H9 (cell line): ENCODE measurements at regions not wholly inside any gene's neighbourhood (a gene's known extent, or its start where the extent isn't known, plus 50 kb on each side); places are given as distances from the start of the nearest gene placed in this dataset.

Experiments used
- DNase-seq: peaks from one replicate; pipeline ENCODE4 v3.0.0-alpha.2; 2017
- H2AFZ ChIP-seq: one replicate; pipeline ENCODE4 v1.6.1; 2013; ENCODE audit warnings: mild to moderate bottlenecking, low read length, control low read depth, moderate library complexity
- H2AK5ac ChIP-seq: 2 replicates; pipeline ENCODE4 v1.6.1; 2013; ENCODE audit warnings: low read length, control low read depth, mixed read lengths; ENCODE audit not compliant: insufficient read length
- H2BK120ac ChIP-seq: one replicate; pipeline ENCODE4 v1.6.1; 2013; ENCODE audit warnings: low read depth, mild to moderate bottlenecking, low read length, control low read depth, inconsistent platforms; ENCODE audit not compliant: poor library complexity, severe bottlenecking
- H2BK12ac ChIP-seq: 2 replicates; pipeline ENCODE4 v1.6.1; 2013; ENCODE audit warnings: low read length, control low read depth, mixed read lengths, low read depth; ENCODE audit not compliant: insufficient read length
- H2BK15ac ChIP-seq: 2 replicates; pipeline ENCODE4 v1.6.1; 2013; ENCODE audit warnings: low read depth, low read length, control low read depth
- H2BK20ac ChIP-seq: one replicate; pipeline ENCODE4 v1.6.1; 2013; ENCODE audit warnings: low read depth, mild to moderate bottlenecking, low read length, control low read depth, inconsistent platforms; ENCODE audit not compliant: poor library complexity, severe bottlenecking
- H2BK5ac ChIP-seq: 2 replicates; pipeline ENCODE4 v1.6.1; 2013; ENCODE audit warnings: low read length, control low read depth, mixed read lengths; ENCODE audit not compliant: insufficient read length
- H3K14ac ChIP-seq: 2 replicates; pipeline ENCODE4 v1.6.1; 2013; ENCODE audit warnings: low read length, control low read depth; ENCODE audit not compliant: insufficient read depth
- H3K18ac ChIP-seq: 2 replicates; pipeline ENCODE4 v1.6.1; 2013; ENCODE audit warnings: low read depth, mild to moderate bottlenecking, mixed read lengths, low read length, control low read depth; ENCODE audit not compliant: insufficient read length
- H3K23ac ChIP-seq: 2 replicates; pipeline ENCODE4 v1.6.1; 2013; ENCODE audit warnings: low read length, control low read depth, mixed read lengths, low read depth; ENCODE audit not compliant: insufficient read length
- H3K23me2 ChIP-seq: 2 replicates; pipeline ENCODE4 v1.6.1; 2013; ENCODE audit warnings: low read depth, mild to moderate bottlenecking, mixed read lengths, low read length, control low read depth; ENCODE audit not compliant: insufficient read length, poor library complexity, severe bottlenecking
- H3K27ac ChIP-seq: 2 replicates; pipeline ENCODE4 v1.5.1; 2013; ENCODE audit warnings: low read length, control low read depth, mixed read lengths, low read depth; ENCODE audit not compliant: insufficient read length
- H3K27me3 ChIP-seq: 2 replicates; pipeline ENCODE4 v1.6.1; 2013; ENCODE audit warnings: low read length, control low read depth, inconsistent platforms; ENCODE audit not compliant: insufficient read depth
- H3K4ac ChIP-seq: 2 replicates; pipeline ENCODE4 v1.6.1; 2013; ENCODE audit warnings: low read depth, mild to moderate bottlenecking, control low read depth, inconsistent platforms, low read length, moderate library complexity
- H3K4me1 ChIP-seq: 2 replicates; pipeline ENCODE4 v1.6.1; 2013; ENCODE audit warnings: low read length, control low read depth, inconsistent platforms; ENCODE audit not compliant: insufficient read depth
- H3K4me2 ChIP-seq: 2 replicates; pipeline ENCODE4 v1.6.1; 2013; ENCODE audit warnings: low read length, control low read depth, mixed read lengths; ENCODE audit not compliant: insufficient read length, insufficient read depth
- H3K56ac ChIP-seq: 2 replicates; pipeline ENCODE4 v1.6.1; 2013; ENCODE audit warnings: low read depth, mild to moderate bottlenecking, mixed read lengths, low read length, control low read depth; ENCODE audit not compliant: insufficient read length
- H3K79me1 ChIP-seq: 2 replicates; pipeline ENCODE4 v1.6.1; 2013; ENCODE audit warnings: low read depth, mild to moderate bottlenecking, moderate library complexity, low read length, control low read depth, inconsistent platforms; ENCODE audit not compliant: insufficient read depth, poor library complexity, severe bottlenecking
- H3K79me2 ChIP-seq: 2 replicates; pipeline ENCODE4 v1.6.1; 2013; ENCODE audit warnings: low read length, control low read depth, inconsistent platforms; ENCODE audit not compliant: insufficient read depth
- H3K9ac ChIP-seq: 2 replicates; pipeline ENCODE4 v1.6.1; 2013; ENCODE audit warnings: low read length, control low read depth, mixed read lengths; ENCODE audit not compliant: insufficient read length; ENCODE audit errors: extremely low read depth
- H3K9me3 ChIP-seq: one replicate; pipeline ENCODE4 v1.6.1; 2013; ENCODE audit warnings: low read depth, low read length, inconsistent platforms; ENCODE audit not compliant: control insufficient read depth
- H3T11ph ChIP-seq: one replicate; pipeline ENCODE4 v1.6.1; 2013; ENCODE audit warnings: mild to moderate bottlenecking, low read length, control low read depth, inconsistent platforms
- H4K20me1 ChIP-seq: one replicate; pipeline ENCODE4 v1.6.1; 2013; ENCODE audit not compliant: control insufficient read depth, insufficient read length, insufficient read depth
- H4K5ac ChIP-seq: 2 replicates; pipeline ENCODE4 v1.6.1; 2013; ENCODE audit warnings: low read depth, mild to moderate bottlenecking, mixed read lengths, low read length, control low read depth; ENCODE audit not compliant: insufficient read length
- H4K8ac ChIP-seq: replicated peaks from 2 replicates; pipeline ENCODE4 v1.6.1; 2013; ENCODE audit warnings: low read length, control low read depth, mixed read lengths, low read depth; ENCODE audit not compliant: insufficient read length
- H4K91ac ChIP-seq: 2 replicates; pipeline ENCODE4 v1.6.1; 2013; ENCODE audit warnings: low read depth, mild to moderate bottlenecking, moderate library complexity, mixed read lengths, low read length, control low read depth; ENCODE audit not compliant: insufficient read length
- H3K27ac Mint-ChIP-seq, 3 experiments: 2 replicates in 2 of 3; 3 replicates in 1 of 3; pipeline ENCODE4 v1.8.0; 2020 to 2021; ENCODE audit warnings: mixed read lengths in 3 of 3, mild to moderate bottlenecking in 1 of 3, moderate library complexity in 1 of 3
- H3K27me3 Mint-ChIP-seq: 2 replicates; pipeline ENCODE4 v1.8.0; 2021; ENCODE audit warnings: low read depth, mild to moderate bottlenecking, moderate library complexity, mixed read lengths
- H3K36me3 Mint-ChIP-seq, 3 experiments: 2 replicates in 2 of 3; 3 replicates in 1 of 3; pipeline ENCODE4 v1.8.0; 2020 to 2021; ENCODE audit warnings: low read depth in 3 of 3, mixed read lengths in 3 of 3; ENCODE audit not compliant: insufficient read depth in 1 of 3
- H3K4me1 Mint-ChIP-seq, 2 experiments: 2 replicates each; pipeline ENCODE4 v1.8.0; 2020; ENCODE audit warnings: mixed read lengths in 2 of 2
- H3K4me3 Mint-ChIP-seq, 2 experiments: 2 replicates in 1 of 2; 3 replicates in 1 of 2; pipeline ENCODE4 v1.8.0; 2020 to 2021; ENCODE audit warnings: mild to moderate bottlenecking in 2 of 2, mixed read lengths in 2 of 2, moderate library complexity in 1 of 2
- H3K9me3 Mint-ChIP-seq, 2 experiments: 2 replicates in 1 of 2; 3 replicates in 1 of 2; pipeline ENCODE4 v1.8.0; 2020; ENCODE audit warnings: mild to moderate bottlenecking in 2 of 2, mixed read lengths in 2 of 2, moderate library complexity in 1 of 2
- WGBS: extraction: QIAGEN DNeasy Blood & Tissue Kit; methylation state at CpG from one replicate; pipeline ENCODE4 v1.1.7; 2013; ENCODE audit warnings: missing lambda C conversion rate, low lambda C conversion rate, mixed read lengths; ENCODE audit not compliant: insufficient read length; ENCODE audit errors: extremely low coverage; 5-methylcytosine and 5-hydroxymethylcytosine counted together
- TF ChIP-seq, protein P1 (sequence below): fragments of 200-600 bp; sonication (generic); conservative IDR thresholded peaks from 3 replicates; pipeline ENCODE4 v1.8.0; 2021; ENCODE audit warnings: antibody characterized with exemption, mild to moderate bottlenecking

DNA sequence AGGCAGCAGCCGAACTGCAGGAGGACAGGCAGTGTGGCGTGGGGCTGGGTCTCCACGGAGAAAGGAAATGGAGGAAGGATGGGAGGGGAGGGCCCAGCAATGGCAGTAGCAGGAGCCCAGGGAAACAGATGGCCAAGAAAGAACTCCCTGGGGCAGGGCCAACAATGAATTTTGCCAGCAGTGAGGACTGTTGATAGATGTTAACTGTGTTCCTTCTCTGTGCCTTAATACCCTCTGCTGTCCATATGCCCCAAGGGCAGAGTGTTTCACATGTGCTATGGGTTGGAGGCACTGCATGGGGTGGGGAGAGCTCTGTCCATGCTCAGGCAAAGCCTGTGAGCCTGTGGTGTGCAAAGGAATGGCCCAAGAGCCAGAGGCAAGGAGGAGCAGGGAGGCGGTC, 70.8 kb upstream of the POMGNT2 start:
- Mint-ChIP-seq H3K27ac (peak overlapping the region in 1 of 3 experiments; percentile 54; a peak in 1 of 7 replicates), H3K27me3 (peaks cover 2% of the 10 kb centered on the region; the same call in 1 of the 2 replicates), H3K4me1 (peaks cover 7 to 14% of the 10 kb centered on the region in 2 experiments), H3K9me3 (peaks cover 11 to 12% of the 10 kb centered on the region in 2 experiments), H3K36me3 (peaks cover 1 to 11% (median 6%) of the 10 kb centered on the region in 3 experiments; a peak in 4 of 7 replicates), H3K4me3 (no peak overlapping the region)
- no peak overlapping the region for H2BK12ac ChIP-seq
- H4K91ac ChIP-seq = no peak overlapping the region
- H4K5ac ChIP-seq = no peak overlapping the region
- H4K8ac ChIP-seq = no peak overlapping the region
- no peak overlapping the region for H2BK20ac ChIP-seq
- H3K4ac ChIP-seq = no peak overlapping the region
- H2BK15ac ChIP-seq = no peak overlapping the region
- H3K4me2 ChIP-seq = no peak overlapping the region
- TF ChIP-seq, protein P1, sequence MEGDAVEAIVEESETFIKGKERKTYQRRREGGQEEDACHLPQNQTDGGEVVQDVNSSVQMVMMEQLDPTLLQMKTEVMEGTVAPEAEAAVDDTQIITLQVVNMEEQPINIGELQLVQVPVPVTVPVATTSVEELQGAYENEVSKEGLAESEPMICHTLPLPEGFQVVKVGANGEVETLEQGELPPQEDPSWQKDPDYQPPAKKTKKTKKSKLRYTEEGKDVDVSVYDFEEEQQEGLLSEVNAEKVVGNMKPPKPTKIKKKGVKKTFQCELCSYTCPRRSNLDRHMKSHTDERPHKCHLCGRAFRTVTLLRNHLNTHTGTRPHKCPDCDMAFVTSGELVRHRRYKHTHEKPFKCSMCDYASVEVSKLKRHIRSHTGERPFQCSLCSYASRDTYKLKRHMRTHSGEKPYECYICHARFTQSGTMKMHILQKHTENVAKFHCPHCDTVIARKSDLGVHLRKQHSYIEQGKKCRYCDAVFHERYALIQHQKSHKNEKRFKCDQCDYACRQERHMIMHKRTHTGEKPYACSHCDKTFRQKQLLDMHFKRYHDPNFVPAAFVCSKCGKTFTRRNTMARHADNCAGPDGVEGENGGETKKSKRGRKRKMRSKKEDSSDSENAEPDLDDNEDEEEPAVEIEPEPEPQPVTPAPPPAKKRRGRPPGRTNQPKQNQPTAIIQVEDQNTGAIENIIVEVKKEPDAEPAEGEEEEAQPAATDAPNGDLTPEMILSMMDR = no peak
- no peak overlapping the region for H2BK5ac ChIP-seq
- H3K18ac ChIP-seq = no peak overlapping the region
- H3K27me3 ChIP-seq = no peaks in the 10 kb centered on the region
- H3K4me1 ChIP-seq = peaks cover 2% of the 10 kb centered on the region; the same call in 1 of the 2 replicates
- no peak overlapping the region for H2AFZ ChIP-seq
- no peak overlapping the region for H3T11ph ChIP-seq
- no peak overlapping the region for H3K23ac ChIP-seq
- H3K79me1 ChIP-seq = no peaks in the 10 kb centered on the region
- no peak overlapping the region for H3K9ac ChIP-seq
- H3K56ac ChIP-seq = no peak overlapping the region
- no peak overlapping the region for H2AK5ac ChIP-seq
- H3K23me2 ChIP-seq = no peaks in the 10 kb centered on the region
- no peak overlapping the region for H2BK120ac ChIP-seq
- DNase-seq = no peak
- no peak overlapping the region for H3K27ac ChIP-seq
- H4K20me1 ChIP-seq = no peaks in the 10 kb centered on the region
- no peaks in the 10 kb centered on the region for H3K79me2 ChIP-seq
- H3K14ac ChIP-seq = no peak overlapping the region
- no peaks in the 10 kb centered on the region for H3K9me3 ChIP-seq
- WGBS = no CpG with 5 or more reads among the region's 4 CpGs
